Upper lobe of left lung (tissue), 6 donors: ENCODE measurements at regions not wholly inside any gene's neighbourhood (a gene's known extent, or its start where the extent isn't known, plus 50 kb on each side); places are given as distances from the start of the nearest gene placed in this dataset.
A peak's percentile ranks its signal among the peaks of the same experiment; 100 is the strongest.

ENCODE experiments used
- ATAC-seq, 2 donors: fragments of 200-7000 bp; cut with Tn5 transposase; one replicate each; pipeline ENCODE4 v1.9.1; 2022; ENCODE audit warnings: mild to moderate bottlenecking in 2 of 2, moderate library complexity in 2 of 2; ENCODE audit not compliant: low FRiP score in 2 of 2
- DNase-seq, 2 donors: peaks; one replicate each; pipeline ENCODE4 v3.0.0-alpha.2; 2019 to 2020
- H3K27ac ChIP-seq, 4 donors: fragments of 200-600 bp; sonication (generic); one replicate each; pipeline ENCODE4 v1.5.1; 2016 to 2019
- H3K27me3 ChIP-seq, 4 donors: fragments of 200-600 bp; sonication (generic); one replicate each; pipeline ENCODE4 v1.5.1; 2017 to 2019
- H3K36me3 ChIP-seq, 4 donors: fragments of 200-600 bp; sonication (generic); one replicate each; pipeline ENCODE4 v1.5.1; 2016 to 2019
- H3K4me1 ChIP-seq, 4 donors: fragments of 200-600 bp; sonication (generic); one replicate each; pipeline ENCODE4 v1.5.1; 2018 to 2019
- H3K4me3 ChIP-seq, 4 donors: fragments of 200-600 bp; sonication (generic); one replicate each; pipeline ENCODE4 v1.5.1; 2017 to 2019; ENCODE audit warnings: mild to moderate bottlenecking in 2 of 4, moderate library complexity in 1 of 4
- H3K9me3 ChIP-seq, 4 donors: fragments of 200-600 bp; sonication (generic); one replicate each; pipeline ENCODE4 v1.5.1; 2018 to 2019
- CTCF ChIP-seq, 6 experiments: fragments of 450-650 bp in 4 of 6; fragments of 200-600 bp in 2 of 6; sonication (generic) in 2 of 6; IDR thresholded peaks; one replicate each; pipeline ENCODE4 v1.5.1; 2016 to 2019; ENCODE audit warnings: antibody characterized with exemption in 6 of 6
- EP300 ChIP-seq, 4 donors: sonication (generic); formaldehyde crosslinking; IDR thresholded peaks; one replicate each; pipeline ENCODE4 v1.5.1; 2017; ENCODE audit warnings: antibody characterized with exemption in 4 of 4, control low read depth in 2 of 4
- POLR2A ChIP-seq, 4 donors: fragments of 450-650 bp; IDR thresholded peaks; one replicate each; pipeline ENCODE4 v1.5.1; 2016 to 2017; ENCODE audit warnings: antibody characterized with exemption in 4 of 4, mild to moderate bottlenecking in 2 of 4
- POLR2AphosphoS5 ChIP-seq, 2 donors: sonication (generic); formaldehyde crosslinking; IDR thresholded peaks; one replicate each; pipeline ENCODE4 v1.5.1; 2017; ENCODE audit warnings: antibody characterized with exemption in 2 of 2
- whole genome bisulfite sequencing, 2 donors: methylation state at CpG; one replicate each; pipeline ENCODE4 v1.1.5; 2017 to 2018; 5-methylcytosine and 5-hydroxymethylcytosine counted together
- small RNA-seq, 4 donors: library from RNA; depleted of rRNA; stranded (forward); fragments of <200 nt; gene quantifications; one replicate each; pipeline ENCODE3, GENCODE V24; 2016
- donor health status: DM: no; HTN: no; CAD: no; lungs with moderate emphysema.
- donor health status: DM: no; HTN: yes; CAD: no; lungs with severe emphysema.

- Histone ChIP-seq H3K36me3 (no peaks in the 10 kb centered on the region), H3K4me3 (no peak overlapping the region), H3K27me3 (no peaks in the 10 kb centered on the region), H3K4me1 (peaks cover 56 to 70% (median 62%) of the 10 kb centered on the region in 4 donors), H3K27ac (peak overlapping the region; percentile 76 to 94 (median 82)), H3K9me3 (no peaks in the 10 kb centered on the region)
- TF ChIP-seq POLR2AphosphoS5 (IDR thresholded peaks at IDR 0.05) (no peak), POLR2A (IDR thresholded peaks at IDR 0.05) (no peak), CTCF (IDR thresholded peaks at IDR 0.05) (no peak), EP300 (IDR thresholded peaks at IDR 0.05) (no peak)
- ATAC-seq (no peak), DNase-seq (no peak)
- 48 to 68% methylated on average over 4 to 8 of the region's 8 CpGs for WGBS, 2 donors
Observed at GRCh38 chr2:64403426-64403825, 50.5 kb upstream of the LGALSL start.

DNA sequence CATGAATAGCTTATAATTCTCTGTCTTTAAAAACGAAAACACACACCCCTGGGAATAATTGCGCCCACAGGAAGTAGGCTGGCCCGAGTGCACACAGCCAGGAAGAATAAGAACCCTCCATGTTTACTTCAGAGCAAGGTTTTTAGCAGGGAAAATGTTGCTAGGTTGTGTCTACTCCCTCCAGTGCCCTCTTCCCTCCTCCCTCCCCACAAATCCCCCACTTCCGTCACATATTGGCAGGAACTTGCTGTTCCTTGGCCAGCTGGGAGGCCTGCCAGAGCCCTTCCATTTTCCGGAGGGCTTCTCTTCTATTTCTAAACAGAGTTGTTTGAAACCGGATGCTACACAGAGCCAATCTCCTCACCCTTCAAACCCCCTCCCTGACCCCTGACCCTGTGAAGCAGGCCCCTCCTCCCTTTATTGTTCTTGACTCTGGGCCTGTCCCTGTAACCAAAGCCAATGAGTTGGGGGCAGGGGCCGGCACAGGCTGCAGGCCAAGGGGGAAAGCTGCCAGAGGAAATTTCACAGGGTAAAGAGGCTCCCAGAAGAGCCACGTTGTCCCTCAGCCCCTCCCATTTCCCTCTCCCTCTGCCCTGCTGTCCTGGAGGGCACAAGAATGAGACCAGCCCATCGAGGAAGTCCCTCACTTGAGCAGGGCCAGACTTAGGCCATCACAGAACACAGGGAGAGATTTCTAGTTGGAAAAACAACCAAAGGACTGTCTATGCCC, 49.8 kb upstream of the LGALSL start:
- DNase-seq (peak; percentile 73 to 78), ATAC-seq (peak; percentile 75 to 86)
- H3K36me3 ChIP-seq, result no peaks in the 10 kb centered on the region
- TF ChIP-seq CTCF (IDR thresholded peaks at IDR 0.05) (no peak), EP300 (IDR thresholded peaks at IDR 0.05) (peak in 2 of 4 donors; percentile 87 to 94), POLR2AphosphoS5 (IDR thresholded peaks at IDR 0.05) (peak; percentile 85 to 91), POLR2A (IDR thresholded peaks at IDR 0.05) (peak in 1 of 4 donors; percentile 10)
- no peak overlapping the region for H3K4me3 ChIP-seq
- peak overlapping the region; percentile 76 to 94 (median 82) for H3K27ac ChIP-seq
- H3K9me3 ChIP-seq, result no peaks in the 10 kb centered on the region
- H3K27me3 ChIP-seq, result no peaks in the 10 kb centered on the region
- 12 to 15% methylated on average over 8 to 9 of the region's 9 CpGs for WGBS, 2 donors
- peaks cover 56 to 69% (median 62%) of the 10 kb centered on the region in 4 donors for H3K4me1 ChIP-seq

Small RNAs in the stretch of these regions (small RNA-seq; reads per million reads assigned to genes)
- gene AC012368.3 (0 reads per million in 4 donors), gene MIR4433B (0 to 0.20 (median 0) reads per million in 4 donors)
